Nephron (organoid): ENCODE measurements at regions not wholly inside any gene's neighbourhood (a gene's known extent, or its start where the extent isn't known, plus 50 kb on each side); places are given as distances from the start of the nearest gene placed in this dataset.

Experiments
- H3K27ac Mint-ChIP-seq, 3 experiments: 2 replicates each; pipeline ENCODE4 v1.8.0; 2020; ENCODE audit warnings: mixed read lengths in 3 of 3, mild to moderate bottlenecking in 2 of 3, moderate library complexity in 1 of 3
- H3K27me3 Mint-ChIP-seq: 2 replicates; pipeline ENCODE4 v1.8.0; 2021; ENCODE audit warnings: low read depth, mild to moderate bottlenecking, moderate library complexity, mixed read lengths
- H3K36me3 Mint-ChIP-seq: 2 replicates; pipeline ENCODE4 v1.8.0; 2020; ENCODE audit warnings: low read depth, mixed read lengths
- H3K4me1 Mint-ChIP-seq: 2 replicates; pipeline ENCODE4 v1.8.0; 2020; ENCODE audit warnings: mixed read lengths
- H3K4me3 Mint-ChIP-seq, 3 experiments: 2 replicates each; pipeline ENCODE4 v1.8.0; 2020; ENCODE audit warnings: mild to moderate bottlenecking in 3 of 3, mixed read lengths in 3 of 3, moderate library complexity in 2 of 3
- H3K9me3 Mint-ChIP-seq: 2 replicates; pipeline ENCODE4 v1.8.0; 2020; ENCODE audit warnings: mixed read lengths
- CTCF ChIP-seq, 3 experiments: fragments of 200-600 bp; sonication (generic); IDR thresholded peaks; one replicate each; pipeline ENCODE4 v1.5.0; 2021; ENCODE audit warnings: antibody characterized with exemption in 3 of 3; ENCODE audit not compliant: unreplicated experiment in 3 of 3

GRCh38 chr4:27358269-27358668, 497.6 kb downstream of the STIM2 start:
- Mint-ChIP-seq H3K4me3 (no peak overlapping the region), H3K27ac (no peak overlapping the region), H3K4me1 (peaks cover 21% of the 10 kb centered on the region), H3K36me3 (no peaks in the 10 kb centered on the region), H3K9me3 (no peaks in the 10 kb centered on the region), H3K27me3 (no peaks in the 10 kb centered on the region)
- no peak for TF ChIP-seq CTCF (IDR thresholded peaks at IDR 0.05; ENCODE audit: unreplicated experiment in 3 of 3)

- peak overlapping the region in 1 of 3 experiments; percentile 74 for H3K27ac Mint-ChIP-seq
- H3K36me3 Mint-ChIP-seq = no peaks in the 10 kb centered on the region
- peaks cover 21% of the 10 kb centered on the region for H3K4me1 Mint-ChIP-seq
- TF ChIP-seq CTCF (IDR thresholded peaks at IDR 0.05; ENCODE audit: unreplicated experiment in 3 of 3) = no peak
- no peak overlapping the region for H3K4me3 Mint-ChIP-seq
- H3K27me3 Mint-ChIP-seq = no peaks in the 10 kb centered on the region
- no peaks in the 10 kb centered on the region for H3K9me3 Mint-ChIP-seq
These were observed 499.5 kb downstream of the STIM2 start for GRCh38 chr4:27360131-27360530.

DNA sequence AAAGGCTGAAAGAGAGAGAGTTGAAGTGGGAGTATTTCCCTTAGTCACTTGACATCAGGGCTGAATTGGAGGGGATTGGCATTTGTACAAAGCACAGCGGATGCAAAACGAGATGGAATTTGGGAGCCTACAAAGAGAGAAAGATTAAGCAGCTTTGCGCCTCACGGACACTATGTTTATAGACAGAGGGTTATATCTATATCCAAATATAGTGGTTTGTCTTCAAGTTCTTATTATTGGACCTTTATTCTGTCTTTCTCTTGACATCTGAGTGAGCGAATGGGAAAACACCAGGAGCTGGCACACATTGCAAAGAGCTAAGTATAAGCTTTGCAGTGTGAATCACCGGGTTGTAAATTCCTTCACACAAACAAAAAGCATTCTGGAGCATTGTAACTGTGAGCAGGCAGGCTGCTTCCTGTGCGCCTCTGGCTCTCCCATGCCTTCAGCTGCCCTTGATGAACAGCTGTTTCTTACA, 500.2 kb downstream of the STIM2 start:
- Mint-ChIP-seq H3K4me1 (peaks cover 21% of the 10 kb centered on the region), H3K4me3 (peak overlapping the region in 1 of 3 experiments; percentile 7), H3K9me3 (no peaks in the 10 kb centered on the region), H3K36me3 (no peaks in the 10 kb centered on the region), H3K27me3 (no peaks in the 10 kb centered on the region), H3K27ac (peak overlapping the region; percentile 1 to 74 (median 7))
- TF ChIP-seq CTCF (IDR thresholded peaks at IDR 0.05; ENCODE audit: unreplicated experiment in 3 of 3) = no peak

GRCh38 chr4:27364509-27364908, 503.9 kb downstream of the STIM2 start:
- no peaks in the 10 kb centered on the region for H3K9me3 Mint-ChIP-seq
- no peak for TF ChIP-seq CTCF (IDR thresholded peaks at IDR 0.05; ENCODE audit: unreplicated experiment in 3 of 3)
- H3K4me3 Mint-ChIP-seq = no peak overlapping the region
- no peak overlapping the region for H3K27ac Mint-ChIP-seq
- no peaks in the 10 kb centered on the region for H3K36me3 Mint-ChIP-seq
- peaks cover 16% of the 10 kb centered on the region for H3K4me1 Mint-ChIP-seq
- no peaks in the 10 kb centered on the region for H3K27me3 Mint-ChIP-seq

GRCh38 chr4:27366104-27366823, 505.6 kb downstream of the STIM2 start:
- no peaks in the 10 kb centered on the region for H3K9me3 Mint-ChIP-seq
- peaks cover 1% of the 10 kb centered on the region for H3K4me1 Mint-ChIP-seq
- no peaks in the 10 kb centered on the region for H3K27me3 Mint-ChIP-seq
- no peaks in the 10 kb centered on the region for H3K36me3 Mint-ChIP-seq
- no peak overlapping the region for H3K4me3 Mint-ChIP-seq
- H3K27ac Mint-ChIP-seq = peak overlapping the region in 1 of 3 experiments; percentile 20
- TF ChIP-seq CTCF (IDR thresholded peaks at IDR 0.05; ENCODE audit: unreplicated experiment in 3 of 3) = no peak

DNA sequence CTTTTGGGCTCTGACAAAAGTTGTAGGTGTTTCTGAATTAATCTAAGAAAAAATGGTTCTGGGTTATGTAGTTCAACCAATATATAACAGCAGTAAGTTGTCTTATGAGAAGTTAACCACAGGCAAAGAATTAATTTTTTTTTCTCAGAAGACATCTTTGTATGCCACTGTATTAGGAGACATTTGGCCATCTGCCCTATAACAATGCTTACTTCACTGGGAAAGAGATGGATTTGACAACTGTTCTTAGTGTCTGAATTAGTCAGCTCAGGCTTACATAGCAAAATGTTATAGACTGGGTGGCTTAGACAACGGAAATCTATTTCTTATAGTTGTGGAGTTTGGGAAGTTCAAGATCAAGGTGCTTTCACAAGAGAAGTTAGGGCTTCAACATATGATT, 508.1 kb downstream of the STIM2 start:
- no peaks in the 10 kb centered on the region for H3K27me3 Mint-ChIP-seq
- H3K4me1 Mint-ChIP-seq = no peaks in the 10 kb centered on the region
- H3K27ac Mint-ChIP-seq = no peak overlapping the region
- no peak overlapping the region for H3K4me3 Mint-ChIP-seq
- H3K9me3 Mint-ChIP-seq = no peaks in the 10 kb centered on the region
- H3K36me3 Mint-ChIP-seq = no peaks in the 10 kb centered on the region
- TF ChIP-seq CTCF (IDR thresholded peaks at IDR 0.05; ENCODE audit: unreplicated experiment in 3 of 3) = no peak
